ENCODE measurements at regions not wholly inside any gene's neighbourhood (a gene's known extent, or its start where the extent isn't known, plus 50 kb on each side); places are given as distances from the start of the nearest gene placed in this dataset.

- peak overlapping the region; percentile 32 for H3K27ac Mint-ChIP-seq
- DNase-seq (ENCODE audit: low spot score in 2 of 2, unreplicated experiment in 2 of 2) = no peak
- H3K4me1 Mint-ChIP-seq = peaks cover 19% of the 10 kb centered on the region
Observed at GRCh38 chr13:93147298-93147645, 79.3 kb upstream of the GPC6 start.

GRCh38 chr13:93147946-93148345, 78.7 kb upstream of the GPC6 start:
- Mint-ChIP-seq H3K4me1 (peaks cover 19% of the 10 kb centered on the region), H3K36me3 (no peaks in the 10 kb centered on the region), H3K9me3 (no peaks in the 10 kb centered on the region), H3K27me3 (ENCODE audit: low read depth) (no peaks in the 10 kb centered on the region), H3K4me3 (no peak overlapping the region), H3K27ac (no peak overlapping the region)
- no peak for DNase-seq (ENCODE audit: low spot score in 2 of 2, unreplicated experiment in 2 of 2)
- TF ChIP-seq, protein P1, sequence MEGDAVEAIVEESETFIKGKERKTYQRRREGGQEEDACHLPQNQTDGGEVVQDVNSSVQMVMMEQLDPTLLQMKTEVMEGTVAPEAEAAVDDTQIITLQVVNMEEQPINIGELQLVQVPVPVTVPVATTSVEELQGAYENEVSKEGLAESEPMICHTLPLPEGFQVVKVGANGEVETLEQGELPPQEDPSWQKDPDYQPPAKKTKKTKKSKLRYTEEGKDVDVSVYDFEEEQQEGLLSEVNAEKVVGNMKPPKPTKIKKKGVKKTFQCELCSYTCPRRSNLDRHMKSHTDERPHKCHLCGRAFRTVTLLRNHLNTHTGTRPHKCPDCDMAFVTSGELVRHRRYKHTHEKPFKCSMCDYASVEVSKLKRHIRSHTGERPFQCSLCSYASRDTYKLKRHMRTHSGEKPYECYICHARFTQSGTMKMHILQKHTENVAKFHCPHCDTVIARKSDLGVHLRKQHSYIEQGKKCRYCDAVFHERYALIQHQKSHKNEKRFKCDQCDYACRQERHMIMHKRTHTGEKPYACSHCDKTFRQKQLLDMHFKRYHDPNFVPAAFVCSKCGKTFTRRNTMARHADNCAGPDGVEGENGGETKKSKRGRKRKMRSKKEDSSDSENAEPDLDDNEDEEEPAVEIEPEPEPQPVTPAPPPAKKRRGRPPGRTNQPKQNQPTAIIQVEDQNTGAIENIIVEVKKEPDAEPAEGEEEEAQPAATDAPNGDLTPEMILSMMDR (IDR thresholded peaks at IDR 0.05; ENCODE audit: unreplicated experiment) = no peak

More at GRCh38 chr13:93147298-93147645, 79.3 kb upstream of the GPC6 start:
- Mint-ChIP-seq H3K4me3 (no peak overlapping the region), H3K27me3 (ENCODE audit: low read depth) (no peaks in the 10 kb centered on the region), H3K9me3 (no peaks in the 10 kb centered on the region), H3K36me3 (no peaks in the 10 kb centered on the region)
- TF ChIP-seq, protein P1 (IDR thresholded peaks at IDR 0.05; ENCODE audit: unreplicated experiment) = no peak

DNA sequence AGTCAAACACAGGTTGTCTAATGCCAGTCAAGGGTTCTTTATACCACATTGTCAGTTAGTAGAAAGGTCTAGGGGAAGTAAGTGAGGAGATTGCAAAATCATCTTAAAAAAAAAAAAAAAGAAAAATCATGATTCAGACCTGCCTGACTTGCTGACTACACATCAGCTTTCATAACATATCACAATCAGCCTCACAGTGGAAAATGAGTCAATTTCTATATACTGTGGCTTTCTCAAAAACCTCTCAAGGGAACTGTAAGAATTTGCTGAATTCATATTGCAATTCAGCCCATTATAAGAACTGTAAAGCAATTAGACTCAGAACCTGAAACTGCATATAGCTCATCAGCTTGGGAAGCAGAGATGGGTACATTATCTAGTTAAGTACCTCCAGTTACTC, 75.3 kb upstream of the GPC6 start:
- H3K36me3 Mint-ChIP-seq = no peaks in the 10 kb centered on the region
- H3K4me3 Mint-ChIP-seq = no peak overlapping the region
- DNase-seq (ENCODE audit: low spot score in 2 of 2, unreplicated experiment in 2 of 2) = no peak
- peaks cover 13% of the 10 kb centered on the region for H3K4me1 Mint-ChIP-seq
- TF ChIP-seq, protein P1 (IDR thresholded peaks at IDR 0.05; ENCODE audit: unreplicated experiment) = no peak
- H3K9me3 Mint-ChIP-seq = no peaks in the 10 kb centered on the region
- H3K27me3 Mint-ChIP-seq (ENCODE audit: low read depth) = no peaks in the 10 kb centered on the region
- H3K27ac Mint-ChIP-seq = no peak overlapping the region

- no peak overlapping the region for H3K4me3 Mint-ChIP-seq
- no peaks in the 10 kb centered on the region for H3K36me3 Mint-ChIP-seq
- peaks cover 19% of the 10 kb centered on the region for H3K9me3 Mint-ChIP-seq
- no peak overlapping the region for H3K27ac Mint-ChIP-seq
- TF ChIP-seq, protein P1 (IDR thresholded peaks at IDR 0.05; ENCODE audit: unreplicated experiment) = no peak
- no peaks in the 10 kb centered on the region for H3K4me1 Mint-ChIP-seq
- DNase-seq (ENCODE audit: low spot score in 2 of 2, unreplicated experiment in 2 of 2) = no peak
- no peaks in the 10 kb centered on the region for H3K27me3 Mint-ChIP-seq (ENCODE audit: low read depth)
Observed at GRCh38 chr13:93158565-93158964, 68.0 kb upstream of the GPC6 start.

GRCh38 chr13:93169980-93170379, 56.6 kb upstream of the GPC6 start:
- DNase-seq (ENCODE audit: low spot score in 2 of 2, unreplicated experiment in 2 of 2) = no peak
- H3K4me3 Mint-ChIP-seq = no peak overlapping the region
- TF ChIP-seq, protein P1 (IDR thresholded peaks at IDR 0.05; ENCODE audit: unreplicated experiment) = no peak

DNA sequence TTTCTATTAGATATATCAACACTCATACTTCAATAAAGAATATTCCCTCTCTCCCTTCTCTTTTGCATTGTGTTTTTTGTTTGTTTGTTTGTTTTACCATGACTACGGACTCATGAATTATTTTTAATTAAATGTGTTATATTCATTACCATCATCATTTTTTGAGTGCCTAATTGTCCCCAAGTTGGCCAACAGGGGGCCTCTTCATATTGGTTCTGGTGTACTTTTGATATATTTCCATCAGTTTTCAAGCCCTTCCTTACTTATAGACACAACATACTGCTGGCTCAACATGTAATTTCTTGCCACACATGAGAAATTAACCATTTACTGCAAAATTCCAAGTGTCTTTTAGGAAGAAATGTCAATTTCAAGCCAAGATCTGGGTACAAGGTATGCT, 54.5 kb upstream of the GPC6 start:
- DNase-seq (ENCODE audit: low spot score in 2 of 2, unreplicated experiment in 2 of 2) = no peak
- H3K27ac Mint-ChIP-seq = no peak overlapping the region
- H3K4me1 Mint-ChIP-seq = no peaks in the 10 kb centered on the region
- H3K36me3 Mint-ChIP-seq = peaks cover 5% of the 10 kb centered on the region
- no peak overlapping the region for H3K4me3 Mint-ChIP-seq
- peaks cover 34% of the 10 kb centered on the region for H3K9me3 Mint-ChIP-seq
- H3K27me3 Mint-ChIP-seq (ENCODE audit: low read depth) = no peaks in the 10 kb centered on the region
- TF ChIP-seq, protein P1 (IDR thresholded peaks at IDR 0.05; ENCODE audit: unreplicated experiment) = peak; percentile 56

More at GRCh38 chr13:93169980-93170379, 56.6 kb upstream of the GPC6 start:
- peaks cover 25% of the 10 kb centered on the region for H3K9me3 Mint-ChIP-seq
- H3K27me3 Mint-ChIP-seq (ENCODE audit: low read depth) = no peaks in the 10 kb centered on the region
- no peak overlapping the region for H3K27ac Mint-ChIP-seq
- H3K4me1 Mint-ChIP-seq = no peaks in the 10 kb centered on the region
- H3K36me3 Mint-ChIP-seq = peaks cover 5% of the 10 kb centered on the region

All from mesothelial cell of epicardium (in vitro differentiated cells).